ENCODE measurements at regions not wholly inside any gene's neighbourhood (a gene's known extent, or its start where the extent isn't known, plus 50 kb on each side); places are given as distances from the start of the nearest gene placed in this dataset.

GRCh38 chr6:28838634-28839442, 84.9 kb downstream of the TRIM27 start:
- Histone ChIP-seq H3K36me3 (ENCODE audit: insufficient read depth, low read length, poor library complexity, severe bottlenecking) (no peaks in the 10 kb centered on the region), H3K4me3 (ENCODE audit: low read depth, low read length, poor library complexity, severe bottlenecking) (peak overlapping the region; percentile 83), H3K9me3 (ENCODE audit: low read depth, low read length, poor library complexity, severe bottlenecking) (no peaks in the 10 kb centered on the region), H3K27ac (ENCODE audit: low read depth, low read length, poor library complexity, severe bottlenecking) (peak overlapping the region; percentile 79), H3K27me3 (replicated peaks; ENCODE audit: insufficient read depth, low read depth, low read length, poor library complexity) (no peaks in the 10 kb centered on the region), H3K4me1 (ENCODE audit: insufficient read depth, low read length, poor library complexity, severe bottlenecking) (no peaks in the 10 kb centered on the region)
- ChIA-PET POLR2A (ENCODE audit: low non-redundant PET) (interaction anchor here (0.5 to 0.6 kb wide), 2 partner anchors 9 to 43 kb away, joined by 3 to 11 read pairs; no protein-coding TSS in a partner anchor), CTCF (interaction anchor here (2.7 kb wide), 1 partner anchor 178 kb away, joined by 9 read pairs; no protein-coding TSS in a partner anchor)
- BruUV-seq (replicated peaks) = no TSS peak
- no peak for TF ChIP-seq EZH2 (IDR thresholded peaks at IDR 0.05; ENCODE audit: borderline replicate concordance, low read depth, low read length, poor library complexity, severe bottlenecking)
- TF ChIP-seq, protein P1, sequence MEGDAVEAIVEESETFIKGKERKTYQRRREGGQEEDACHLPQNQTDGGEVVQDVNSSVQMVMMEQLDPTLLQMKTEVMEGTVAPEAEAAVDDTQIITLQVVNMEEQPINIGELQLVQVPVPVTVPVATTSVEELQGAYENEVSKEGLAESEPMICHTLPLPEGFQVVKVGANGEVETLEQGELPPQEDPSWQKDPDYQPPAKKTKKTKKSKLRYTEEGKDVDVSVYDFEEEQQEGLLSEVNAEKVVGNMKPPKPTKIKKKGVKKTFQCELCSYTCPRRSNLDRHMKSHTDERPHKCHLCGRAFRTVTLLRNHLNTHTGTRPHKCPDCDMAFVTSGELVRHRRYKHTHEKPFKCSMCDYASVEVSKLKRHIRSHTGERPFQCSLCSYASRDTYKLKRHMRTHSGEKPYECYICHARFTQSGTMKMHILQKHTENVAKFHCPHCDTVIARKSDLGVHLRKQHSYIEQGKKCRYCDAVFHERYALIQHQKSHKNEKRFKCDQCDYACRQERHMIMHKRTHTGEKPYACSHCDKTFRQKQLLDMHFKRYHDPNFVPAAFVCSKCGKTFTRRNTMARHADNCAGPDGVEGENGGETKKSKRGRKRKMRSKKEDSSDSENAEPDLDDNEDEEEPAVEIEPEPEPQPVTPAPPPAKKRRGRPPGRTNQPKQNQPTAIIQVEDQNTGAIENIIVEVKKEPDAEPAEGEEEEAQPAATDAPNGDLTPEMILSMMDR (conservative IDR thresholded peaks at IDR 0.05; ENCODE audit: low read depth, low read length) = peak; percentile 84
- DNase-seq (ENCODE audit: low spot score) = peak; percentile 93
- intact Hi-C loops (cut with micrococcal nuclease; ENCODE audit: unreplicated experiment) = loop anchor here (1.0 to 5.0 kb wide), 5 partner anchors 24 to 350 kb away; no protein-coding TSS in a partner anchor

DNA sequence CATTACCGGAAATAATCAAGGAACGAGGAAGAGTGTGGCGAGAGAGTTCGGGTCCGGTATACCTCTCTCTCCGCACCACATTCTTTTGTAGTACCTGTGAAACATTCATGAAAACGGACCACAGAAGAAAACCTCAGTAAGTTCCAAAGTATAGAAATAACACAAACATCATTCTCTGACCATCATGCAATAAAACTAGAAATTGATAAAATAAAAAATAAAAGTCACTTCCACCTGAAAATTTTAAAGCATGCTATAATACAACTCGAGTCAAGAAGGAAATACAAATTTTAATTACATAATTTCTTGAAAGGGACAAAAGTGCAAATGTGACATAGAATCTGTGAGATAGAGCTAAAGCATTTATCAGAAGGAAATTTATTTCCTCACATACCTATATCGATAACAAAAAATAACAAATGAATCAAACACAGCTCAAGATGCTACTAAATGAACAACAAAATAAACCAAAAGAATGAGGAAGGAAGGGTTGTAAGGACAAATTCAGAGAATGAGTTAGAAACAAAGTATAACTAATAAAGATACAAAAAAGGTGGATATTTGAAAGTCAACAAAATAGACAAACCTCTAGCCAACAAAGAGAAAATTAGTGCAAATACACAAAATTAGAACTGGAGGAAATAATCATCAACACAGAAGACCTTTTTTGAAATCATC, 84.2 kb downstream of the TRIM27 start:
- POLR2A ChIA-PET (ENCODE audit: low non-redundant PET) = interaction anchor here (0.6 kb wide), 1 partner anchor 8 kb away, joined by 3 read pairs; no protein-coding TSS in a partner anchor

GRCh38 chr6:28841290-28841689, 82.5 kb downstream of the TRIM27 start:
- POLR2A ChIA-PET (ENCODE audit: low non-redundant PET) = no interaction called here
- BruUV-seq (replicated peaks) = no TSS peak
- Histone ChIP-seq H3K27me3 (replicated peaks; ENCODE audit: insufficient read depth, low read depth, low read length, poor library complexity) (no peaks in the 10 kb centered on the region), H3K27ac (ENCODE audit: low read depth, low read length, poor library complexity, severe bottlenecking) (no peak overlapping the region), H3K4me1 (ENCODE audit: insufficient read depth, low read length, poor library complexity, severe bottlenecking) (no peaks in the 10 kb centered on the region), H3K36me3 (ENCODE audit: insufficient read depth, low read length, poor library complexity, severe bottlenecking) (no peaks in the 10 kb centered on the region), H3K9me3 (ENCODE audit: low read depth, low read length, poor library complexity, severe bottlenecking) (no peaks in the 10 kb centered on the region), H3K4me3 (ENCODE audit: low read depth, low read length, poor library complexity, severe bottlenecking) (no peak overlapping the region)
- CTCF ChIA-PET = no interaction called here
- intact Hi-C loops (cut with micrococcal nuclease; ENCODE audit: unreplicated experiment) = no loop called here
- DNase-seq (ENCODE audit: low spot score) = no peak
- no peak for TF ChIP-seq EZH2 (IDR thresholded peaks at IDR 0.05; ENCODE audit: borderline replicate concordance, low read depth, low read length, poor library complexity, severe bottlenecking)
- TF ChIP-seq, protein P1 (conservative IDR thresholded peaks at IDR 0.05; ENCODE audit: low read depth, low read length) = peak; percentile 16; the same call in 1 of the 2 replicates

More for the DNA sequence above, 84.2 kb downstream of the TRIM27 start:
- Histone ChIP-seq H3K9me3 (ENCODE audit: low read depth, low read length, poor library complexity, severe bottlenecking) (no peaks in the 10 kb centered on the region), H3K27me3 (replicated peaks; ENCODE audit: insufficient read depth, low read depth, low read length, poor library complexity) (no peaks in the 10 kb centered on the region), H3K36me3 (ENCODE audit: insufficient read depth, low read length, poor library complexity, severe bottlenecking) (no peaks in the 10 kb centered on the region), H3K4me3 (ENCODE audit: low read depth, low read length, poor library complexity, severe bottlenecking) (peak overlapping the region; percentile 83), H3K4me1 (ENCODE audit: insufficient read depth, low read length, poor library complexity, severe bottlenecking) (no peaks in the 10 kb centered on the region), H3K27ac (ENCODE audit: low read depth, low read length, poor library complexity, severe bottlenecking) (no peak overlapping the region)
- BruUV-seq (replicated peaks) = no TSS peak
- DNase-seq (ENCODE audit: low spot score) = no peak
- intact Hi-C loops (cut with micrococcal nuclease; ENCODE audit: unreplicated experiment) = loop anchor here (2.0 to 5.0 kb wide), 4 partner anchors 23 to 351 kb away; no protein-coding TSS in a partner anchor
- CTCF ChIA-PET = interaction anchor here (2.7 kb wide), 1 partner anchor 177 kb away, joined by 9 read pairs; no protein-coding TSS in a partner anchor
- TF ChIP-seq, protein P1 (conservative IDR thresholded peaks at IDR 0.05; ENCODE audit: low read depth, low read length) = no peak
- no peak for TF ChIP-seq EZH2 (IDR thresholded peaks at IDR 0.05; ENCODE audit: borderline replicate concordance, low read depth, low read length, poor library complexity, severe bottlenecking)
